ENCODE measurements at regions not wholly inside any gene's neighbourhood (a gene's known extent, or its start where the extent isn't known, plus 50 kb on each side); places are given as distances from the start of the nearest gene placed in this dataset.

- no peak for DNase-seq (ENCODE audit: low read depth in 4 of 4, low spot score in 3 of 4)
Measured at GRCh38 chr11:70501051-70501901, 102.9 kb downstream of the CTTN start.

- DNase-seq (ENCODE audit: low read depth in 4 of 4, low spot score in 3 of 4): no peak
Measured at GRCh38 chr11:70501933-70502540, 103.7 kb downstream of the CTTN start.

- no peak for DNase-seq (ENCODE audit: low read depth in 4 of 4, low spot score in 3 of 4)
Measured at GRCh38 chr11:70502677-70503467, 104.5 kb downstream of the CTTN start.

- DNase-seq (ENCODE audit: low read depth in 4 of 4, low spot score in 3 of 4): no peak
Measured at GRCh38 chr11:70503468-70504221, 105.3 kb downstream of the CTTN start.

GRCh38 chr11:70504246-70505020 lies 106.1 kb downstream of the CTTN start:
- no peak for DNase-seq (ENCODE audit: low read depth in 4 of 4, low spot score in 3 of 4)

- DNase-seq (ENCODE audit: low read depth in 4 of 4, low spot score in 3 of 4): no peak
Measured at GRCh38 chr11:70505331-70505731, 107.0 kb downstream of the CTTN start.

- no peak for DNase-seq (ENCODE audit: low read depth in 4 of 4, low spot score in 3 of 4)
Measured at GRCh38 chr11:70505761-70506657, 107.7 kb downstream of the CTTN start.

GRCh38 chr11:70506658-70506970 lies 108.3 kb downstream of the CTTN start:
- no peak for DNase-seq (ENCODE audit: low read depth in 4 of 4, low spot score in 3 of 4)

- no peak for DNase-seq (ENCODE audit: low read depth in 4 of 4, low spot score in 3 of 4)
Measured at GRCh38 chr11:70506986-70507385, 108.7 kb downstream of the CTTN start.

- no peak for DNase-seq (ENCODE audit: low read depth in 4 of 4, low spot score in 3 of 4)
Measured at GRCh38 chr11:70507466-70508230, 109.3 kb downstream of the CTTN start.

- no peak for DNase-seq (ENCODE audit: low read depth in 4 of 4, low spot score in 3 of 4)
Measured at GRCh38 chr11:70508231-70508480, 109.8 kb downstream of the CTTN start.

- no peak for DNase-seq (ENCODE audit: low read depth in 4 of 4, low spot score in 3 of 4)
Measured at GRCh38 chr11:70509476-70509875, 111.1 kb downstream of the CTTN start.

- DNase-seq (ENCODE audit: low read depth in 4 of 4, low spot score in 3 of 4): no peak
Measured at GRCh38 chr11:70510106-70510505, 111.8 kb downstream of the CTTN start.

GRCh38 chr11:70510571-70510970 lies 112.2 kb downstream of the CTTN start:
- DNase-seq (ENCODE audit: low read depth in 4 of 4, low spot score in 3 of 4): no peak

GRCh38 chr11:70511345-70511744 lies 113.0 kb downstream of the CTTN start:
- no peak for DNase-seq (ENCODE audit: low read depth in 4 of 4, low spot score in 3 of 4)

GRCh38 chr11:70512716-70513115 lies 114.4 kb downstream of the CTTN start:
- DNase-seq (ENCODE audit: low read depth in 4 of 4, low spot score in 3 of 4): no peak

GRCh38 chr11:70517203-70517602 lies 118.9 kb downstream of the CTTN start:
- DNase-seq (ENCODE audit: low read depth in 4 of 4, low spot score in 3 of 4): no peak

- no peak for DNase-seq (ENCODE audit: low read depth in 4 of 4, low spot score in 3 of 4)
Measured at GRCh38 chr11:70517988-70518907, 119.9 kb downstream of the CTTN start.

Data from left renal pelvis (tissue), 4 donors.